ELR (cell line): ENCODE measurements at regions not wholly inside any gene's neighbourhood (a gene's known extent, or its start where the extent isn't known, plus 50 kb on each side); places are given as distances from the start of the nearest gene placed in this dataset.

Experiments
- DNase-seq: peaks from one replicate; pipeline ENCODE4 v3.0.0-alpha.2; 2015; ENCODE audit warnings: low read depth

DNA sequence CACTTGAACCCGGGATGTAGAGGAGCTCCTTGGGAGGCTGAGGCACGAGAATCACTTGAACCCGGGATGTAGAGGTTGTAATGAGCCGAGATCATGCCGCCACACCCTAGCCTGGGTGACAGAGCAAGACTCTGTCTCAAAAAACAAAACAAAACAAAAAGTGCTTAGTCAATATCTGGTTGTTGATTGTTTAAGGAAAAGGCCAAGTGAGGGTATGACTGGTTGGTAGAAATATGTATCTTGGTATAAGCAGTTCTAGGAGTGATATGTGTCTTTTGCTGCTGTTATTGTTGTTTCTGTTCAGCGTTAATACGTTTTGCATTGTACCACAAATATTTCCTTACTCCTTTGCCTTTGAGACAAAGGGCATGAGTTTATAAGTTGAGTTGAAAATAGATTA is 210.7 kb upstream of the DMRT1 start:
- DNase-seq, result no peak

- peak; percentile 11 for DNase-seq
Observed at GRCh38 chr9:631596-631995, 209.9 kb upstream of the DMRT1 start.

GRCh38 chr9:633461-633860 is 208.0 kb upstream of the DMRT1 start:
- DNase-seq, result no peak

GRCh38 chr9:636931-637591 is 204.4 kb upstream of the DMRT1 start:
- DNase-seq, result peak; percentile 42

DNA sequence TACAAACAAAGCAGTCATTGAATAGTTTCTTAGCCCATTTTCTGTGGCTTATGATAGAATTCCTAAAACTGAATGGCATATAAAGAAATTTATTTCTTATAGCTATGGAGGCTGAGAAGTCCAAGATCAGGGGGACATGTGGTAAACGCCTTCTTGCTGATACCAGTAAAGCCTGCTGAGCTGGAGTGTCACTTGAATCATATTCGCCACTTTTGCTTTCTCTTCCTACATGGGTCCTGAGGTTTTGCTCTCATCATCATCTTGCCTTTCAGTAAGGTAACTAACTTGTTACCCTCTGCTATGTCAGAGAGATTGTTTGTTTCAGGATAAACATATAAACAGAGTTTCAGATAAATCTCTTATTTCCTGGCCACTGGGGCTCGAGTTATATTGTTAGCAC is 203.3 kb upstream of the DMRT1 start:
- no peak for DNase-seq

GRCh38 chr9:642014-642413 is 199.5 kb upstream of the DMRT1 start:
- no peak for DNase-seq

DNA sequence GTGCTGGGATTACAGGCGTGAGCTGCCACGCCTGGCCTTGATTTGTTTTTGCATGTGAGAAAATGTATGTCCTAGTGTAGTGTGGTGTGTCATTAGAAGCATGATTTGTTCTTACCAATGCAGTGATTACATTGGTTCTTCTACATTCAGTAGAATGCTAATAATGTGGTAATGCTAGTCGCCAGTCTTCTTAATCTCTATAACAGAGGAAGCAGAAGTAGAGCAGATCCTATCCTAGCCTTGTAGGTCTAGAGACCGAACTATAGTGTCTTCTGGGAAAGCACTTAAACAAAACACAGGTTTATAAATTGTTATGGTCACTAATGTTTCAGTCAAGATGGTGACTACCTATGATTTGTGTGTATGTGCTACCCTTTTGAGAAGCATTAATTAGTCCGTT is 197.5 kb upstream of the DMRT1 start:
- no peak for DNase-seq

DNA sequence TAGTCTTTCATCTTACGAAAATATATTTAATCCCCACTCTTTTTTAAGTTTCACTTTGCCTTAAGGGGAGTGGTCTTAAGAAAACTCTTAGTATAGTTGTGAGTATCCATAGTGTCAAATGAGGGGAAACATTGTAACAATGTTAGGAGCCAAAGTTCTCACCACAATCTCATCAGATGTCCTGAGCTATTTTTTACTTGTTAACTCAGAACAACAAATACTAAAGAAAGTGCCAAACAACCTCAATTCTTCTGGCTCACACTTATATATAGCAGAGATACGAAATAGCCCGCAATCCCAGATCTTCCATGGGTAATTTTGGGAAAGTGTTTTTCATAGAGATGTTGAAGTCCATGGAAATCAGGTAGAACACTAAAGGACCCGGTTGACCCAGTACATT is 194.0 kb upstream of the DMRT1 start:
- no peak for DNase-seq

- DNase-seq, result no peak
Observed at GRCh38 chr9:649128-650074, 192.1 kb upstream of the DMRT1 start.

GRCh38 chr9:650362-650761 is 191.1 kb upstream of the DMRT1 start:
- DNase-seq, result no peak

GRCh38 chr9:651371-651770 is 190.1 kb upstream of the DMRT1 start:
- no peak for DNase-seq

DNA sequence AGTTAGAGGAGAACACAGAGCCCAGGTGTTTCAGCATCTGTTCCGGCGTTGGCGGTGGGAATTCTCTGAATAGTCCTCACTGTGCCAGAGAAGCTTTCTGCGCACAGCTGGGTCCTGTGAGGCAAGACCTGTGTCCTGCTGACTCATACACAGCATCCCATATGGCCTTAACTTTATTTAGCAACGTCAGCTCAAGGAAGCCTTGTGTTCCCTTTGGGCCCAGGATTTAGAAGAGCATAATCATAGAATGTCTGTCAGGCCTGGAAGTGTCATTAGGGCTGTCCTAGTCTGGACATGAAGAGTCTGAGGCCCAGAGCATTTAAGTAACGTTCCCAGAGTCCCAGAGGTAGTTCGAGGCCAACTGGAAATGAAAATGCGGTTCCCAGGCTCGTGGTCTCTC is 188.6 kb upstream of the DMRT1 start:
- no peak for DNase-seq

DNA sequence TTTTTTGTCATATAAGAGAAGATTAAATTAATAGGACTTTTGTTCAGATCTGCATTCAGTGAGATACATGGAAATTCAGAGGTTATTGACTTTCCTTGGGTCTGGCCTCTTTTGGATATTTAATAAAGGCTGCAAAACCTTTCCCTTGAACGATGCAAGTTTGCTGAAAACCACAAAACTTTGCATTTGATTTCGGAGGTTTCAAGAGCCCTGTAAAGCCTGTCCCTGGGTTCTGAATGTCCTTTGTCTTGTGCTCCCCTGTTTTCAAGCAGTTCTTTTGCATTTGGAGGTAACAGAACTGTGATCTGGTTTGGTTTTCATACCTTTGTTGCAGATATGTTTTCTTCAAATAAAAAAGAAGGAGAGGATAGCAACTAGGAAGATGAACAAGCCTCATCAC is 188.1 kb upstream of the DMRT1 start:
- DNase-seq, result no peak

- DNase-seq, result no peak
Observed at GRCh38 chr9:653856-654387, 187.6 kb upstream of the DMRT1 start.

- no peak for DNase-seq
Observed at GRCh38 chr9:655875-656274, 185.6 kb upstream of the DMRT1 start.

DNA sequence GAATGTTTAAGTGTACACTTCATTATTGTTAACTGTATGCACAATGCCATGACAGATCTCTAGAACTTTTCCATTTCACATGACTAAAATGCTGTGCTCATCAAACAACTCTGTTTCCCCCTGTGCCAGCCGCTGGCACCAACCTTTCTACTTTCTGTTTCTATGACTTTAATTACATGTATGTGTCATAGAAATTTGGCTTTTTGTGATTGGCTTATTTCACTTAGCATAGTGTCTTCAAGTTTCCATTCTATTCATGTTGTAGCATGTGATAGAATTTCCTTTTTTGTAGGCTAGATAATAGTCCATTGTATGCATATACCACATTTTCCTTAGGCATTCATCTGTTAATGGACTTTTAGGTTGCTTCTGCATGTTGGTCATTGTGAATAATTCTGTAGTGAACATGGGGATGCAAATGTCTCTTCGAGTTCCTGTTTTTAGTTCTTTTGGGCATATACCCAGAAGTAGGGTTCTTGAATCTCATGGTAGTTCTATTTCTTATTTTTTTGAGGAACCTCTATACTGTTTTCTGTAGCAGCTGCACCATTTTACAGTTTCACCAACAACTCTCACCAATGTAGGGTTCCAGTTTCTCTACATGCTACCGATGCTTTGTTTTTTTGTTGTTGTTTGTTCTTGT is 184.4 kb upstream of the DMRT1 start:
- DNase-seq, result peak; percentile 29

DNA sequence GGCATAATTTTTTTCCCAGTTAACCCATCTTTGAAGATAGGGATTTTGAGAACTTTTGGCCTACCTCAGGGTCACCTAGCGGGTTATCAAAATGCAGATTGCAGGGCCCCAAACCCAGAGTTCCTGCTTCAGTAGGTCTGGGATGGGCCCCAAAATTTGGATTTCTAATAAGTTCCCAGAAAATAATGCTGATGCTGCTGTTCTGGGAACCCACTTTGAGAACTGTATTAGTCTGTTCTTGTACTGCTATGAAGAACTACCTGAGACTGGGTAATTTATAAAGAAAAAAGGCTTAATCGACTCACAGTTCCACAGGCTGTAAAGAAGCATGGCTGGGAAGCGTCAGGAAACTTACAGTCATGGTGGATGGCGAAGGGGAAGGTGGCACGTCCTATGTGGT is 182.2 kb upstream of the DMRT1 start:
- no peak for DNase-seq

DNA sequence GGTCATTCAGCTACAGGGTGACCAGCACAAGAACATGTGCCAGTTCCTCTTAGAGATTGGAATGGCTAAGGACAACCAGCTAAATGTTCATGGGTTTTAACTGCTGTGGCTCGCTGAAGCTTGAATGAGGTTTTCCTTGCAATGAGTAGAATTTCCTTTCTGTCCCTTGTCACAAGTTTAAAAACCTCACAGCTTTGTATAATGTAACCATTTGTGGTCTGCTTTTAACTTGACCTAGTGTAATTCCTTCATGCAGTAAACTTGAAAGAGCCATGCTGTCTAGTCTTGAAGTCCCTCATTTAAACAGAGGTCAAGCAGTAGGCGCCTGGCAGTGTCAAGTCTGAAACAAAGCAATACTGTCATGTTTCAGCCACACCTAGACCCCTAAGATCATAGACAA is 181.3 kb upstream of the DMRT1 start:
- no peak for DNase-seq

- DNase-seq, result no peak
Observed at GRCh38 chr9:663541-663940, 178.0 kb upstream of the DMRT1 start.

DNA sequence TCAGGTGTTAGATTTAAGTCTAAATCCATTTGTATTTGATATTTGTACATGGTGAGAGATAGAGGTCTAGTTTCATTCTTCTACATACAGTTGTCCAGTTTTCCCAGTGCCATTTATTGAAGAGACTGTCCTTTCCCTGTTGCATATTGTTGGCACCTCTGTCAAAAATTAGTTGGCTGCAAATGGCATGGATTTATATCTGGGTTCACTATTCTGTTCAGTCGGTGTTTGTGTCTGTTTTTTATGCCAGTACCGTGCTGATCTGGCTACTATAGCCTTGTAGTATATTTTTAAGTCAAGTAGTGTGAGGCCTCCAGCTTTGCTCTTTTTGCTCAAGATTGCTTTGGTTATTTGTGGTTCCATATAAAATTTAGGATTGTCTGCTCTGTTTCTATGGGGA is 176.2 kb upstream of the DMRT1 start:
- DNase-seq, result no peak

GRCh38 chr9:671997-672396 is 169.5 kb upstream of the DMRT1 start:
- DNase-seq, result no peak

- DNase-seq, result no peak
Observed at GRCh38 chr9:672851-673250, 168.6 kb upstream of the DMRT1 start.
